Peyer's patch (tissue), 4 donors: ENCODE measurements at regions not wholly inside any gene's neighbourhood (a gene's known extent, or its start where the extent isn't known, plus 50 kb on each side); places are given as distances from the start of the nearest gene placed in this dataset.
"Not testable (repeated sequence)": the region's sequence is repeated elsewhere in the genome, so short reads cannot be mapped to it uniquely, and the experiment has no call there.

Source experiments
- DNase-seq, 3 donors: peaks; one replicate each; pipeline ENCODE4 v3.0.0-alpha.2; 2017 to 2019
- H3K27ac ChIP-seq, 4 donors: fragments of 200-600 bp; sonication (generic); one replicate each; pipeline ENCODE4 v1.5.1; 2016 to 2019
- H3K27me3 ChIP-seq, 2 donors: fragments of 200-600 bp; sonication (generic); one replicate each; pipeline ENCODE4 v1.5.1; 2019
- H3K36me3 ChIP-seq, 3 donors: fragments of 200-600 bp; sonication (generic); one replicate each; pipeline ENCODE4 v1.5.1; 2016 to 2019
- H3K4me1 ChIP-seq, 4 donors: fragments of 200-600 bp; sonication (generic); one replicate each; pipeline ENCODE4 v1.5.1; 2016 to 2019
- H3K4me3 ChIP-seq, 4 donors: fragments of 200-600 bp; sonication (generic); 1 replicate in 3 of 4; 2 replicates in 1 of 4; pipeline ENCODE4 v1.5.1; 2016 to 2019; ENCODE audit warnings: mild to moderate bottlenecking in 1 of 4
- H3K9me3 ChIP-seq, 4 donors: fragments of 200-600 bp; sonication (generic); one replicate each; pipeline ENCODE4 v1.5.1; 2016 to 2019; ENCODE audit warnings: mild to moderate bottlenecking in 1 of 4
- CTCF ChIP-seq, 6 experiments: fragments of 450-650 bp in 4 of 6; fragments of 200-600 bp in 2 of 6; sonication (generic) in 1 of 6; IDR thresholded peaks; one replicate each; pipeline ENCODE4 v1.5.1; 2017 to 2019; ENCODE audit warnings: antibody characterized with exemption in 6 of 6, mild to moderate bottlenecking in 3 of 6, moderate library complexity in 1 of 6
- POLR2A ChIP-seq, 2 donors: fragments of 450-650 bp; IDR thresholded peaks; one replicate each; pipeline ENCODE4 v1.5.1; 2017; ENCODE audit warnings: antibody characterized with exemption in 2 of 2, mild to moderate bottlenecking in 2 of 2, moderate library complexity in 2 of 2

GRCh38 chr6:4420160-4420865 is 284.9 kb upstream of the ECI2 start:
- no peak for TF ChIP-seq POLR2A (IDR thresholded peaks at IDR 0.05)
- no peak for TF ChIP-seq CTCF (IDR thresholded peaks at IDR 0.05)
- Histone ChIP-seq H3K4me1 (no peaks in the 10 kb centered on the region), H3K36me3 (no peaks in the 10 kb centered on the region), H3K27ac (no peak overlapping the region), H3K9me3 (no peaks in the 10 kb centered on the region), H3K27me3 (no peaks in the 10 kb centered on the region), H3K4me3 (no peak overlapping the region)
- DNase-seq = no peak

- no peak for TF ChIP-seq POLR2A (IDR thresholded peaks at IDR 0.05)
- no peak for TF ChIP-seq CTCF (IDR thresholded peaks at IDR 0.05)
- Histone ChIP-seq H3K9me3 (no peaks in the 10 kb centered on the region), H3K4me3 (no peak overlapping the region), H3K36me3 (no peaks in the 10 kb centered on the region), H3K4me1 (no peaks in the 10 kb centered on the region), H3K27me3 (no peaks in the 10 kb centered on the region), H3K27ac (no peak overlapping the region)
- DNase-seq = no peak
These were observed 280.2 kb upstream of the ECI2 start for GRCh38 chr6:4415549-4415948.

GRCh38 chr6:4414078-4414477 is 278.7 kb upstream of the ECI2 start:
- DNase-seq, H3K4me3 ChIP-seq, H3K4me1 ChIP-seq, H3K27me3 ChIP-seq, H3K9me3 ChIP-seq, H3K36me3 ChIP-seq, H3K27ac ChIP-seq: not testable (repeated sequence)

GRCh38 chr6:4413073-4413472 is 277.7 kb upstream of the ECI2 start:
- H3K27me3 ChIP-seq = no peaks in the 10 kb centered on the region
- no peak overlapping the region for H3K4me3 ChIP-seq
- H3K27ac ChIP-seq = no peak overlapping the region
- no peak for DNase-seq
- no peaks in the 10 kb centered on the region for H3K9me3 ChIP-seq
- no peaks in the 10 kb centered on the region for H3K36me3 ChIP-seq
- H3K4me1 ChIP-seq = no peaks in the 10 kb centered on the region
- TF ChIP-seq POLR2A (IDR thresholded peaks at IDR 0.05) (no peak), CTCF (IDR thresholded peaks at IDR 0.05) (no peak)

GRCh38 chr6:4412488-4412887 is 277.1 kb upstream of the ECI2 start:
- H3K27ac ChIP-seq = no peak overlapping the region
- TF ChIP-seq POLR2A (IDR thresholded peaks at IDR 0.05) (no peak), CTCF (IDR thresholded peaks at IDR 0.05) (no peak)
- no peak for DNase-seq
- H3K9me3 ChIP-seq = no peaks in the 10 kb centered on the region
- no peak overlapping the region for H3K4me3 ChIP-seq
- H3K36me3 ChIP-seq = no peaks in the 10 kb centered on the region
- H3K4me1 ChIP-seq = no peaks in the 10 kb centered on the region
- H3K27me3 ChIP-seq = no peaks in the 10 kb centered on the region

- TF ChIP-seq POLR2A (IDR thresholded peaks at IDR 0.05) = no peak
- no peak for TF ChIP-seq CTCF (IDR thresholded peaks at IDR 0.05)
- H3K27ac ChIP-seq = no peak overlapping the region
- no peaks in the 10 kb centered on the region for H3K36me3 ChIP-seq
- H3K27me3 ChIP-seq = no peaks in the 10 kb centered on the region
- DNase-seq = no peak
- H3K4me1 ChIP-seq = no peaks in the 10 kb centered on the region
- no peaks in the 10 kb centered on the region for H3K9me3 ChIP-seq
- H3K4me3 ChIP-seq = no peak overlapping the region
These were observed 276.7 kb upstream of the ECI2 start for GRCh38 chr6:4412077-4412476.

- not testable (repeated sequence) for H3K27me3 ChIP-seq, H3K36me3 ChIP-seq, H3K4me3 ChIP-seq, H3K4me1 ChIP-seq, DNase-seq, H3K9me3 ChIP-seq
- H3K27ac ChIP-seq = peak overlapping the region in 1 of 4 donors; percentile 38
These were observed 272.3 kb upstream of the ECI2 start for GRCh38 chr6:4407710-4408109.
